Iris pigment epithelial cell (primary cell): ENCODE measurements at regions not wholly inside any gene's neighbourhood (a gene's known extent, or its start where the extent isn't known, plus 50 kb on each side); places are given as distances from the start of the nearest gene placed in this dataset.

Source experiments
- DNase-seq: peaks from one replicate; pipeline ENCODE4 v3.0.0-alpha.2; 2011; ENCODE audit warnings: low read depth

DNA sequence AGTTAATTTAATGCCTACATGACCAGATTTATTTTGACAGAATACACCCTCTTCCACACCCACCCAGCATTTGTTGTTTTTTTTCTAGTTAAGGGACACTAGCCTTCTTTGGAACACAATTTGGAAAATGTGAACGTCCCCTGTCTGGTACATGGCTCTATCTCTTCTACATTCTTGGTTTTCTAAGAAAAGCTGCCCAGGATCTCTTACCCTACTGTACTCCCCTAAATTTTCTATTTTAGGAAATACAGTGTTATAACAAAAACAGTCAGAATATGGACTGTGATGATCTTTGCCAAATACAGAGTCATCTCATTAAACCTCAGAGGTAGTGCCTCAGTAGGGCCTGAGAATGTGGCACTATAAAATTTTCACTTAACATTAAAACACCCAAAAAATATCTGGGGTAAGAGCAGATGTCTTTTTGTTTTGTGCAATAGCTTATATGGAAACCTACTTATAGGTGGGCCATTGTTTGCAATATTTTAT lies 93.1 kb upstream of the SPON1 start:
- DNase-seq, result no peak

DNA sequence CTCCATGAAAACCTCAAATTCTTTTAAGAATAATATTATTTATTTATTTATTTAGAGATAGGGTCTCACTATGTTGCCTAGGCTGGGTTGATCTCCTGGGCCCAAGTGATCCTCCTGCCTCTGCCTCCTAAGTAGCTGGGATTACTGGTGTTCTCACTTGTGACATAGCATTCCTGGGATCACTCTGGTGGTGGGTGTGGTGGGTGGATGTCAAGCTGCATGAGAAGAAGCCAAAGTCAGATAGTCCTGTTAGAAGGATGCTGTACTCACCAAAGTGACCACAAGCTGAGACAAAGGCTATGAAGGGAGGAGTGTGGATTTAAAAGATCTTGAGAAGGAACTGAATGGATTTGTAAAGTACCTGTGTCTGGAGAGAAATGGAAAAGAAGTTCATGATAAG lies 87.9 kb upstream of the SPON1 start:
- DNase-seq, result no peak

DNA sequence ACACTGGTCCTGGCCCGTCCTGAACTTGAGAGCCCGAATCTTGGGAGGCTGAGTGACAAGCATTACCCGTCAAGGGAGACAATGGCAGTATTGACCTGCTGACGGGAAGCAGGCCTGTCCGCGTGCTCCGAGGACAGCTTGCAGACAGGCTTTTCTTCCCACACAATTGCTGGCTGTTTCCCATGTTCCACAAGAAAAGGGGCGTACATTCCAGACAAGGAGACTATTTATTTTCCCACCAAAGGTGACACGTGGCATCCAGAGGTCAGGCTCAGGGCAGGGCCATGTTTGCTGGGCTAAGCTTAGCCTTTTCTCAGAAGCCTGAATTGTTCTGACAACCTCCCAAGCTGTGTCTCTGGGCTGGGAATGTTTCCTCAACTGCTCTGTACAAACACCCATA lies 86.9 kb upstream of the SPON1 start:
- no peak for DNase-seq

DNA sequence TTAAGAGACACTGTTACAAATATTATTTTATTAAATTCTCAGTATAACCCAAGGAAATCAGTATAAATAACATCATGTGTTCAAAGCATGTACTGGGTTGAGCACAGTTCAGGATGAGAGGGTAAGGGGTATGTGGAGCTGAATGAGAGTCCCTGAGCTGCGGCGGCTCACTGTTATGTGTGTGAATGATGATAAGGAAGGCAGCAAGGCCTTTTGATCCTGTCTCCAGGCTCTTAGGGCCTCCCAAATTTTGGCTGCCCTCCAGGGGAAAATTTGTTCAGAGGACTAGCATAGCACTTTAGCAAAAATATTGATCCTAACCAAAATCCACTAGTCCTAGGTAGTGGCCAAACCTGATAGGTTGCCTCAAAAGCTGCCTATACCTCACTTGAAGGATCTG lies 86.1 kb upstream of the SPON1 start:
- no peak for DNase-seq

DNA sequence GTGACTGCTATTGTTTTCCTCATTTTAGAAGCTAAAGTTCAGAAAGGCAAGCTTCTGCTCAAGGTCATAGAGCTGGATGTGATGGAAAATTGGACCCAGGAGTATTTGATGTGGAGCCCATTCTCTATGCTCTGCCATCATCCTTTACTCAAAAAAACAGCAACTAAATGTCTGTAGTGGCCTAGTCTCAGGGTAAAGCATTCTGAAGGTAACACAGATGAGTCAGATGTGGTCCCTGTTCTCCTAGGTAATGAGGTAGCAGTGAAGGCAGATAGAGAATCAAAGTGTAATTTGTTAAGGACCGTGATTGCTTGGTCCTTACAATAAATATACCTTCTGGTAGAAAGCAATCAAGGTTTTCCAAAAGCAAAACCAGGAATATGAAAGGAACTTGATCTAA lies 84.4 kb upstream of the SPON1 start:
- DNase-seq, result no peak

DNA sequence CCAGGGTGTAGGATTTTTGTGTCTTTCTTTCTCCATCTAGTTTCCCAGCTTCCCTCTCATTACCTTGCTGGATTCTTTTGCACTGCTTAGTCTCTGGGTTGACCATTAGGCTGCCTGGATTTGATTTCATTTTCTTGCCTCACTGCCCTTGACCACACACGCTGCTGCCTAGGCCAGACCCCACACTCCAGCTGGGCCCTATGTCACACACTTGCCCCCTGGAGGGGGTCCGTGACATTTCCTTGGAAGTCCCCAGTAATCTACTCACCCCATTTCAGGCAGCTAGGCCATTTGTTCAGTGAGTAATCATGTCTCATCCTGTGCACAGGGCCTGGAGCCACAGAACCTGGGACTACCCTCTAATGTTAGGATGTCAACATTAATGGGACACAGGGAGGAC lies 81.9 kb upstream of the SPON1 start:
- no peak for DNase-seq

DNA sequence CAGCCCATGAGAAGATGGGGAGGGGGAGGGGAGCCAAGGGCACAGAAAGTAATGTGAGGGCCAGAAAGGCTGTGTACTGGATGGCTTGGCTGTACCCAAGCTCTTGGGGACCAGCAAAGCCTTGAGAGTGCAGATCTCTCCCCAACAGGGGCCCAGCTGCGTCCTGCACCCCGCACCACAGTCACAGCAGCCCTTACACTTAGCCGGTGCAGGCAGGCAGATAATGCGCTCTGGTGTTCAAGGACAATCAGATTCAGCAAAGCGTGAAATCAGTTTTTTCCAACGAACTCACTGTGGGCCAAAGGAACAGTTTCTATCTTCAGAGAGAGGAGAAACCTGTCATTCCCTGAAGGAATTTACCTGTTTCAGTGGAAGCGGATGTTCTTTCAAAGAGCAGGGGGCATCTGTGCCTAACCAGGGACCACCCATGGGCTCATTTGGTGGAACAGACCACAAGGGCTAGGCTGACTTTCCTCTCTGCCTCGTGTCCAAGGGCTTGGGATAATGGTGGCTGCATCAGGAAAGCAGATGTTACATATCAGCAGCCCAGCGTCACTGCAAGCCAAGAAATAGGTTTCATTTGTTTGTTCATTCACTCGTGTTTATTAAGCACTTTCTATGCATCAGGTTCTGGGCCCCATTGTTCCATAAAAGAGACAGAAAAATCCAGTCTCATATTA lies 81.2 kb upstream of the SPON1 start:
- DNase-seq, result no peak

DNA sequence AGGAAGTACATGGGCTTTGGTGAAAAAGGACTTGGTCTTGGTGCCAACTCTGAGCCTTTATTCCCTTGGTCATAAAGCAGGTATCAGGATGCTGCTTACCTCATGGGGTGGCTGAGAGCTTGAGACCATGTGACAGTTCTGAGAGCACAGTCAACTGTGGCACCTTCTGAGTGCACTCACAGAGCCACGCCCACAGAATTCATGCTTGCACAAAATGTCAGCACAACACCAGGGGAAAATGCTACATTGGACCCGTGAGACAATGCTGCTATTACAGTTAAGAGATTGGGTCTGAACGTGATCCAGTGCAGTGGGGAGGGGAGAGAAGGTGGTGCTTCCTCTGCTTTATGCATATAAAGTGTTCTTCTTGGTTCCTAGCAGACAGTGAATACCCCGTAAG lies 79.5 kb upstream of the SPON1 start:
- DNase-seq, result no peak

DNA sequence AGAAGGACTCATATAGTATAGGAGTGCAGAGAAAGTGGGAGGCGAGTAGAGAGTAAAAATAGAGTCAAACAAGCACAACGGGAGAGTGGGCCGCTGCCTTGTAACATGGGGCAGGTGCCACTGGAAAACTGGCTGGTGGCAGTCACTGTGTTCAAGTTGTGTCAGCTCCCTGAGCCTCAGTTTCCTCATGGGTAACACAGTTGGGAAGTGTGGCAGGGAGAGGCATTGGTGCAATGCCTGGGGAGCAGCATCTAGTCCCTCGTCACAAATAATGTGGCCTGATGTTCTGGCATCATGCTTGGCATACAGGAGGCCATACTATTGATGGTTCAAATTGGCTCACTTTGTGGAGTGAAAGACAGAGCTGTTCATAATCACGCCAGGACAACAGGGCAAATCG lies 78.9 kb upstream of the SPON1 start:
- no peak for DNase-seq

DNA sequence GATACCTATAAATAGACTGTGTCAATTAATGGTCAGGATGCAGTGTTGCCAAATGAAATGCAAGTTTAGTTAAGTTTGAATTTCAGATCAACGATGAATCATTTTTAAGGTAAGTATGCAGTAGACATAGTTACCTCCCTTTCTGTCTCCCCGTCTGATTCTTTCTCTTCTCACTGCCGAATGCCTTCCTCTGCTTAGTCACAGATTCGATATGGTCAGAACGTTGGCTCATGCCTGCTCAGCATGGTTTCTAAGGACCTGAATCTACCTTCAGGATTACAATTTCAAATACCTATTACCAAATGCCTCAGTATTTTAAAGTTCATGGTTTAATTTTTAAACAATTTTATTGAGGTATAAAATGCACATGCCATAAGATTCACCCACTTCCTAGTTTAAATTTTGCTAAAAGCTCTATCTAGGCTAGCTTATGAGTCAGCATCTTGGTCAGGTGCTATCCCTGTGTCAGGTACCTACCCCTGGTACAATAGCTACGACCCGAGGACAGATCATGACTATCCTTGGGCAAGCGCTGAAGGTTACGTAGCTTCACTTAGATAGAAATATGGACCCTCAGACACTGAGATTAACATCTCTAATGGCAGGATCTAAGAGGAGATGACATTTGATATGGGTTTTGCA lies 78.2 kb upstream of the SPON1 start:
- DNase-seq, result no peak

DNA sequence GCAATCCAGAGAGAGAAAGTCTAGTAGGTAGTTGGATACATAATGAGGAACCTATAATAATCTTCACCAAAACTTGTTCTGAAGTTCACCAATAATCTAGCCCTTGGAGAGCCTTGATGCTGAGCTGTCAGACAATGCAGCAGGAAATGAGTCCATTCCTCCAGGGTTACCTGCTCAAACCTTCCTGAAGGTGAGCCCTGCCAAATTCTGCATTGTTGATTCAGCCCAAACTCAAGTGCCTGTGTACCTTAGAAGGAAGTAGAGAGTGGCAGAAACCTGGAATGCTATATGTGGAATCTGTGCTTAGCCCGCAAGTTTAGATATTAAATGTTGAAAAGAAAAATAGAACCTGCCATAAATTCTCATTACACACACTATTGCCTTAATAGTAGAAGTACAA lies 77.4 kb upstream of the SPON1 start:
- no peak for DNase-seq

DNA sequence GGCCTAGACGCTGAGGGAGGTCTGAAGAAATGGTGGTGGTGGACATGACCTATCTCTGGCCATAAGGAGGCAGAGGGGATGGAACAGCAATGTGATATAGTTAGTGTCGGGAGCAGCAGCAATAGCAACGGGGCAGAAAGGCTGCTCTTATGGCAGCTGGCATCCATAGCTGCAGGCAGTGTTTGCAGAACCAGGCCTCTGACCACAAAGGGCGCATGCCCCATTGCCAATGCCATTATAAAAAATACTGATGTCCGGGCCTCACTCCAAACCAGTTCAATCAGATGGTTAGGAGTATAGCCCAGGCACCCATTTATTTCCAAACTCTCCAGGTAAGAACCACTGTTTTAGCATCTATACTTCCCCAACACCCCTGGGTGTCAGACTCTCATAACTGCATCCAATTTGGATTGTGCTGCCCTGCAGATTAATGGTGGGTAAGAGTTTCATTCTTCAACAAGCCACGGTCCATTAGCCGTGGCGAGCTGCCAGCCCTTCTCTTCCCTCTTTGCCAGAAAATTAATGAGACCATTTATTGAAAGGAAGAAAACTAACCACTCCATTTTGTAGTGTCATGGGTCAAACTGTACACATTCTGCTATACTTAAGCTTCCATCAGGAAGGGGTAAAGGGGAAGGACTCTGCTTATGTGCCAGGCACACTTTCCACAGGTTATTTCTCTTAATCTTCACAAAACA lies 72.8 kb upstream of the SPON1 start:
- DNase-seq, result no peak

DNA sequence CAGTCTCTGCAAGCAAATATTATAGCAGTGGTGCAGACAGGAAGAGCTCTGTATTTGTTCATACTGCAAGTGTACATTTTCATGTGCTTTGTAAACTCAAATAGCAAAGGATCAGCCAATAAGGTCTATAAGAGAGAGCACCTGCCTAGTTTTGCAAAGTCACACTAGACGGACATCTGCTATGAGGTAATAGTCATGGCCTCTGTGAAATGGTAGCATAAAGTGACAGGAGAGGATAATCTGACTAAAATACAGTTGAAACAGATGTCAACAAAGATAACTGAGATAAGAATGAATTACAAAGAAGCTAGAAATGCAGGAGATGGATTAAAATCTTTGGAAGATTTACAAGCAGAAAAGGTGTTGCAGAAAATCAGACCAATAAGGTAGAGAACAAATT lies 70.6 kb upstream of the SPON1 start:
- no peak for DNase-seq

DNA sequence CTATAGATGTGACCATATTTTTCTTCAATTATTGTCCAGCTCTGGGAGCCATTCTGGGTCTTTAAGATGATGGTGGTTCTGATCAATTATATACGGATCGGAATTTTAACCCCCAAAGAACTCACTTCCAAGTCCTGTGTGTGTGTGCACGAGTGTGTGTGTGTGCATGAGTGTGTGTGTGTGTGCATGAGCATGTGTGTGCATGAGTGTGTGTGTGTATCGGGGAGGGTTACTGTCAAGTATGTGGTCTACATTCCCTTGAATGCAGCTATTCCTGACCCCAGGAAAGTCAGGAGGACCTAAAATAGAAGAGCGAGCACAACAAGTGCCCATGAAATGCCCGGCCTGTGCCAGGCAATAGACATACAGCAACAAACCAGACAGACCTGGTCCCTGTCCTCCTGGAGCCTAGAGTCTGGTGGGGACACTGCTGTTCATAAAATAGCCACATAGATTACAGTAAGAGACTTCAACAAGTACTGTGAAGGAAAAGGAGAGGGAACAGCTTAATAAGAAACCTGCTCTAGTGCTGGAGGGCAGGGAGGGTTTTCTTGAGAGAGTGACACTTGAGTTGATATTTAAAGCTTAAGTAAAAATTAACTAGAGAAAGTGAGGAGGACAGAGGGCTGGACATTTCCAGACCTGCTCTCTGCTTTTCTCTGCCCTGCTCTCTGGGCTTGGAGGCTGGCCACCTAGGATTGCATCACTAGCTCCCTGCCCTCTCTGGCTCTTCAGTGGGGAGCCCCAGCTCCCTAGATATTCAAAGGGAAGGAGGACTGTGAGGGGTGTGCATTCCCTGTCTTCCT lies 66.1 kb upstream of the SPON1 start:
- DNase-seq, result no peak

DNA sequence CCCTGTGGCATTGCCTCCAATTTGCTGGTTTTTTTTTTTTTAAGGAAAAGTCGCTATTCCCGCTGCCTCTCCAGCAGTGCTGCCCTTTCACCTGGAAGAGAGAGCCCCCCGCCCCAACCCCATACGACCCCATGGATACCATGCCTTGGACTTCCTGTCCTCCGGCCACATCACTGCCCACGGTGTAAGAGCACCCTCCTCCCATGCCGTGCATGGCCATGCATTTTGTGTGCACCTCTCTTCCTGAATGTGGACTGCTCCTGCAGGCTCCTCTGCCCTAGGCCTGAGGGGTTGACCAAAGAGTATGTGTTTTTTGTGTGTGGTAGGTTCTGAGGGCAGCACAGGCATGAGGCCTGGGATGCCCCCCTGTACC lies 65.6 kb upstream of the SPON1 start:
- no peak for DNase-seq

DNA sequence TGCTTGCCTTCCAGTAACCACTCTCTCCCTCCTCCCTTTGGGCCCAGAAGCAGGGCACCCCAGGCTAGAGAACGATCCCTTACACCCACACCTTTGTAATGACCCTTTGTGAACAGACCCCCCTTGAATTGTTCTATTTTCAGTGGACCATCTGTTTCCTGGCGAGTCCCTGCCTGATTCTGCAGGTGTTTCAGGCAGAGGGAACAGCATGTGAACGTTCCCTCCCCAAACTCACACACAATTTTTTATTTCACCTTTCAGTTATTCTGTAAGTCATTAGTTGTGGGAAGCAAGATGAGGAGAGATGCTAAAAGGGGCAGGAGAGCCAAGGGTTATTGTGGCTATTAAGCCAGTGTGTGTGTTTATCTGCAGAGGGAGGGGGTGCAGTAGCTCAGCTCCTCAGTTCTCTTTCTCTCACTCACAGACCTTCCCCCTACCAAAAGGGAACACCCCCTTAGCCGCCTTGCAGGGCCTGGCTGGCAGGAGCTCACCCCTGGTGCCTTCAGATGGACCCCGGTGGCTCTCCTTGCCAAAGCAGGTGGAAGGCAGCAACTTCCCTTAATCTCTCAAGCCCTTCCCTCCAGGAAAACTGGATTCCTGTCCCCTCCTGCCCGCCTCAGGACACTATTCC lies 64.8 kb upstream of the SPON1 start:
- no peak for DNase-seq

DNA sequence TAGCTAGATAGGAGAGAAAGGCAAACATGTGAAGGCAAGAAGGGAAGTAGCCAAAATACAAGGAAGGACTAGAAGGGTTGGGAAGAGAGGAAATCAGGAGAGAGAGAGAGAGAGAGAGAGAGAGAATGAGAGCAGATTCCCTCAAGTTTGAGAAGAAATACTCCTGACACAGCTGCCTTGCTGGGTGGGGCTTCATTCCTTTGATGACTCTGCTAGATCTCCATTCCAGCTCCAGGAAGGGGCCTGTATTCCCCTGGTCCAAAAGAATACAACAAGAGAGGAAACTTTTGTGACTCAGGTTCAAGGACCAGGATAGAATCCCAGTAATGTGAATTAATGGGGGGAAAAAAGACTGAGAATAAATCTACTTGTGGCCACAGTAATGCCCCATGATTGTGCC lies 62.9 kb upstream of the SPON1 start:
- no peak for DNase-seq

DNA sequence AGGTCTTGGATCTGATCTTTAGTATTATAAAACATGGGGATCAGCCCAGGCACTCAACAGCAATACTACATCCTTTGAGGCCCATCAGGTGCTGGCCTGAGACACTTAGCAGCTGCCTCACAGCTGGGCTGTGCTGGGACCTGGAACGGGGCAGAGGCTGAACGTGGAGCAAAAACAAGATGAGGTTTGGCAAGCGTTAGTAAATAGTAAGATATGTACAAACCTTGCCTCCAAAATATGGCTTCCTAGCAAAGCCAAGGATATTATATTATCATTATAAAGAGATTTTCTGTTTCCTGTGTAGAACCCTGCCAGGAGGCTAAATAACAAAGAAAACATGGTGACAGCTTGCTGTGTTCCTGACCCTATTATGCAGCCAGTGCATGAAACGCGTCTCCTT lies 60.0 kb upstream of the SPON1 start:
- no peak for DNase-seq

DNA sequence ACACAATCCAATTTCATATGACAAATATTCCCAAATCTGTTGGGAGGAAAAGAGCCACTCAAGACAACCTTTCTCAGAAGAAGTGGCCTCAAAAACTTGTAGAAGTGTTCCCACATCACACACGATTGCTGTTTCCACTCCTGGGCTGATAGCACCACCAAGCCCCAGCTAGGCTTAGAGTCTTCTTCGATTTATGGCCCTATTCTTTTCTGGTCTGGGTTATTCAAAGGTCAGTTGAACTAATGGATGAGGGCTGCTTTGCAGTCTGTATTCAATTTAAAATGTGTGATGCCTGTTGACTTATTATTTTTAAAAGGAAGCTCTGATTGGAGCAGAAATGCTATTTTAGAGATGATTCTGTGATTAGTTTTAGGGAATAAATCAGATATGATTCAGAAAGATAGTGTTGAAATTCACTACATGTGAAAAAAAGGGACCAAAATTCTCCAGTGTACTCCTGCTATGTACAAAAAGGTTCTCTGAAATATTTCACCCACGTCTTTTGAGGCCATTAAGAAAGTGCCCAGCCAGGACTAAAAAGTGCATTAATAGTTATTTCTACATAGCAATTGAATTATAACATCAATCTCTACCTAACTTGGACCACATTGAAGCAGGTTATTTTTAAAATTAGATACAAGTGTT lies 57.3 kb upstream of the SPON1 start:
- no peak for DNase-seq

DNA sequence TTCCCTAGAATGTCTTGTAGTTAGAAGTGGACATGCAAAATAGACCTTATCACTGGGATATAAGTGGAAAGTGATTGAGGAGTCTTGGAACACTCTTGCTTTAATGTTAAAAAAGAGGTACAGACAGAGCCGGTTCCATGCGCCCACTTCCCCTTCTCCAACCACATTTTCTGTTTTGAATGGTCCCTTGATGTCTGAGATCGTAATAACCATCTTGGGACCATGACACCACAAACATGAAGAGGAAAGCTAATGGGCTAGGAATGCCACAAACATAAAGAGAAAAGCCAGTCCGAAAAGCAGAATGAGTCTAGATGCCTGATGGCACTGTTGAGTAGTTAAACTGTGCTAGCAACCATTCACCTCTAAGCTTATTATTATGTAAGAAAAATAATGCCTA lies 54.8 kb upstream of the SPON1 start:
- DNase-seq, result no peak

DNA sequence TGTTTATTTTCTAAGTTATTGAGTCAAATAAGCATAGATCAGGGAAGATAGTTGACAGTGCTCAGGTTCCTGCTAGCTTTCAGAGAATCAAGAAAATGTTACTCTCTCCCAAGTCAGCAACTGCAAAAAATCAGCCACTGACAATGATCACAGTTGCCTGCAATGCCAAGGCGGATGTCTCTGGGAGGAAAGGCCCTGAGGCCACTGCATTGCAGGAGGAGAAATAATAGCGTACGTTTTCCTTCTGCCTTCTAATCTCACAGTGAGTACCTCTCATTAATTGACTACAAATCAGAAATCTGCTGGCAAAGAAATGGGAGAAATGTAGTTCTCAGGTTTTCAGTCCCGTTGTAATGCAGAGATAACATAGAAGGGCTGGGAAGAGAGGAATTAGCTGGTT lies 54.0 kb upstream of the SPON1 start:
- DNase-seq, result no peak
